Progenitor cell of endocrine pancreas (in vitro differentiated cells): ENCODE measurements at regions not wholly inside any gene's neighbourhood (a gene's known extent, or its start where the extent isn't known, plus 50 kb on each side); places are given as distances from the start of the nearest gene placed in this dataset.

Experiments used
- DNase-seq: peaks from one replicate; pipeline ENCODE4 v3.0.0; 2021; ENCODE audit warnings: low spot score; ENCODE audit not compliant: unreplicated experiment
- H3K27ac Mint-ChIP-seq: 2 replicates; pipeline ENCODE4 v1.8.0; 2021; ENCODE audit warnings: mild to moderate bottlenecking, moderate library complexity, mixed read lengths
- H3K27me3 Mint-ChIP-seq: 2 replicates; pipeline ENCODE4 v1.8.0; 2021; ENCODE audit warnings: mixed read lengths
- H3K36me3 Mint-ChIP-seq: 2 replicates; pipeline ENCODE4 v1.8.0; 2022; ENCODE audit warnings: mixed read lengths; ENCODE audit not compliant: insufficient read depth
- H3K4me1 Mint-ChIP-seq: 2 replicates; pipeline ENCODE4 v1.8.0; 2021; ENCODE audit warnings: low read depth, mixed read lengths
- H3K4me3 Mint-ChIP-seq: 2 replicates; pipeline ENCODE4 v1.8.0; 2021; ENCODE audit warnings: low read depth, mild to moderate bottlenecking, moderate library complexity, mixed read lengths
- H3K9me3 Mint-ChIP-seq: 2 replicates; pipeline ENCODE4 v1.8.0; 2021; ENCODE audit warnings: low read depth, mixed read lengths
- CTCF ChIP-seq: fragments of 200-600 bp; sonication (generic); IDR thresholded peaks from one replicate; pipeline ENCODE4 v1.5.0; 2021; ENCODE audit warnings: antibody characterized with exemption, mild to moderate bottlenecking; ENCODE audit not compliant: unreplicated experiment

DNA sequence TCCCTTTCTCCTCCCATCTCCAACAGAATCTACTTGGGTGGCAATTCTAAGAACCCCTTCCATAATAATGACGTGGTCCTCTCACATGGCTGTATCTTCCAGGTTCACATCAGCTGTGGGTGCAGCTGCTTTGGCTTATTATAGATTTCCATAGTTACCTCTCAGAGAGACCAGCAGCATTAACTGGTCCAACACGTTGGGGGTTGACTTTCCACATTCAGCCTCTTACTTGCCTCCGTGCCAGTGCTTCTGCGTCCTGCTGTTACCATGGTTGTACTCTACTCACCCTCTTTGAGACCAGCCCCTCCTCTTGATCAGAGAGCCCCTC lies 570.7 kb downstream of the PLCL1 start:
- H3K27ac Mint-ChIP-seq: no peak overlapping the region
- H3K36me3 Mint-ChIP-seq: no peaks in the 10 kb centered on the region
- no peak overlapping the region for H3K4me3 Mint-ChIP-seq
- no peaks in the 10 kb centered on the region for H3K9me3 Mint-ChIP-seq
- DNase-seq: no peak
- no peak for TF ChIP-seq CTCF
- H3K27me3 Mint-ChIP-seq: peaks cover 19% of the 10 kb centered on the region
- no peaks in the 10 kb centered on the region for H3K4me1 Mint-ChIP-seq

- no peaks in the 10 kb centered on the region for H3K4me1 Mint-ChIP-seq
- DNase-seq: peak; percentile 18
- peaks cover 18% of the 10 kb centered on the region for H3K27me3 Mint-ChIP-seq
- H3K4me3 Mint-ChIP-seq: no peak overlapping the region
- H3K36me3 Mint-ChIP-seq: no peaks in the 10 kb centered on the region
- peak; percentile 85 for TF ChIP-seq CTCF
- no peak overlapping the region for H3K27ac Mint-ChIP-seq
- H3K9me3 Mint-ChIP-seq: no peaks in the 10 kb centered on the region
Observed at GRCh38 chr2:198374375-198375082, 570.1 kb downstream of the PLCL1 start.

GRCh38 chr2:198371921-198372543 lies 567.6 kb downstream of the PLCL1 start:
- no peaks in the 10 kb centered on the region for H3K36me3 Mint-ChIP-seq
- H3K4me3 Mint-ChIP-seq: no peak overlapping the region
- no peak for DNase-seq
- H3K27me3 Mint-ChIP-seq: peaks cover 11% of the 10 kb centered on the region
- TF ChIP-seq CTCF: no peak
- H3K9me3 Mint-ChIP-seq: no peaks in the 10 kb centered on the region
- no peaks in the 10 kb centered on the region for H3K4me1 Mint-ChIP-seq
- no peak overlapping the region for H3K27ac Mint-ChIP-seq

DNA sequence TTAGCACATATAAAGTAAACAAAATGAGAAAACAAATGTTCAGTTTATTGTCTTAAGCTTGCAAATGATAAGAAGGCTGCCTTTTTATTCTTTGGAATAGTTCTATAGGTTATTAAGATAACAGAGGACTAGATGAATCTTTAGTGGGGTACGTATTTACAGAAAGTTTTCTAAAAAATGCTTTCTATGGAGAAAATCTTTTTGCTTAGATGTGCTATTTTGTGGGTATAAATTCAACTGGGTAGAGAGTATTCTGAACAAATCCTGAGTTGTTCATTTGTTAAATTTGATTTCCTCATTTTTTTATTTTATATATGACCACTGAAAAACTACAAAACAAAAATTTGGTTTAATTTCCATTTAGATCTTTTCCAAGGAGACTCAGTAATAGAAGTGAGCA lies 566.9 kb downstream of the PLCL1 start:
- Mint-ChIP-seq H3K9me3 (no peaks in the 10 kb centered on the region), H3K4me1 (no peaks in the 10 kb centered on the region)

DNA sequence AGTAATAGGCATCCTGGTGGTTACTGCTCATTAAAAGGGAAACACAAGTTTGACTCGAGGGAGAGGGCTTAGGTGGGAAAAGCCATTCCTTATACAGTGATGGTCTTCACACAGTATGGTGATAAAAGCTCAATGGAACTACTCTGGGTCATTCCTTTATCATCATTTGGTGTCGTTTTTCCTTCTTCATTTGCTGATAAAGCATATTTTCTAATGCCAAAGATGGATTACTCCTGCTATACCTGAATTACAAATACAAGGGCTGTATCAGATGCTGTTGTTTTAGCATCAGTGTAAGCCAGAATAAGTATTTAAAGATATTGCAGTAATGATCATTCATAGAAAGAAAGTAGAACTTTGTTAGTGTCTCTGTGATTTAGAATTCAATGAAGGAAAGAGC lies 563.7 kb downstream of the PLCL1 start:
- Mint-ChIP-seq H3K27me3 (no peaks in the 10 kb centered on the region), H3K4me3 (no peak overlapping the region), H3K36me3 (no peaks in the 10 kb centered on the region), H3K4me1 (no peaks in the 10 kb centered on the region), H3K27ac (no peak overlapping the region), H3K9me3 (no peaks in the 10 kb centered on the region)
- TF ChIP-seq CTCF: no peak
- no peak for DNase-seq

More for the DNA sequence above, 566.9 kb downstream of the PLCL1 start:
- no peak overlapping the region for H3K4me3 Mint-ChIP-seq
- no peaks in the 10 kb centered on the region for H3K36me3 Mint-ChIP-seq
- peaks cover 6% of the 10 kb centered on the region for H3K27me3 Mint-ChIP-seq
- DNase-seq: no peak
- H3K27ac Mint-ChIP-seq: no peak overlapping the region
- no peak for TF ChIP-seq CTCF
